Transverse colon (tissue), 4 donors: ENCODE measurements at regions not wholly inside any gene's neighbourhood (a gene's known extent, or its start where the extent isn't known, plus 50 kb on each side); places are given as distances from the start of the nearest gene placed in this dataset.

ENCODE experiments used
- EP300 ChIP-seq: sonication (generic); formaldehyde crosslinking; IDR thresholded peaks from one replicate; pipeline ENCODE4 v1.6.1; 2017; ENCODE audit warnings: antibody characterized with exemption, low read depth
- POLR2A ChIP-seq: fragments of 450-650 bp; IDR thresholded peaks from one replicate; pipeline ENCODE4 v1.6.1; 2016; ENCODE audit warnings: antibody characterized with exemption, mild to moderate bottlenecking, moderate library complexity
- POLR2AphosphoS5 ChIP-seq, 3 donors: sonication (generic); formaldehyde crosslinking; IDR thresholded peaks; one replicate each; pipeline ENCODE4 v1.6.1; 2016; ENCODE audit warnings: antibody characterized with exemption in 3 of 3
- TF ChIP-seq, protein P1 (sequence below), 5 experiments: fragments of 200-600 bp in 3 of 5; fragments of 450-650 bp in 2 of 5; sonication (generic) in 3 of 5; IDR thresholded peaks; 1 replicate in 2 of 5; 2 replicates in 3 of 5; pipeline ENCODE4 v1.5.1; 2016 to 2017; ENCODE audit warnings: antibody characterized with exemption in 5 of 5, inconsistent platforms in 3 of 5, mild to moderate bottlenecking in 2 of 5, moderate library complexity in 1 of 5

DNA sequence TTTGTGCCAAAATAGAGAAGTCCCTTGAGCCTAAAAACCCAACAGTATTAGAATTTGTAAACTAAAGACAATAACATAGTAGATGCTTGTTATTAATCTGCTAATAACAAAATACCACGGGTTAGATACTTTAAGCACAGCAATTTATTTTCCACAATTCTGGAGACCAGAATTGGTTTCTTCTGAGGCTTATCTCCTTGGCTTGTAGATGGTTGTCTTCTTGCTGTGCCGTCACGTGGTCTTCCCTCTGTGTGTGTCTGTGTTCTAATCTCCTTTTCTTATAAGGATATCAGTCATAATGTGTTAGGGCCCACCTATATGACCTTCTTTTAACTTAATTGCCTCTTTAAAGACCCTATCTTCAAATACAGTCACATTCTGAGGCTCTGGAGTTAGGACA is 260.1 kb downstream of the CYRIA start:
- TF ChIP-seq POLR2AphosphoS5 (IDR thresholded peaks at IDR 0.05), result no peak
- TF ChIP-seq, protein P1, sequence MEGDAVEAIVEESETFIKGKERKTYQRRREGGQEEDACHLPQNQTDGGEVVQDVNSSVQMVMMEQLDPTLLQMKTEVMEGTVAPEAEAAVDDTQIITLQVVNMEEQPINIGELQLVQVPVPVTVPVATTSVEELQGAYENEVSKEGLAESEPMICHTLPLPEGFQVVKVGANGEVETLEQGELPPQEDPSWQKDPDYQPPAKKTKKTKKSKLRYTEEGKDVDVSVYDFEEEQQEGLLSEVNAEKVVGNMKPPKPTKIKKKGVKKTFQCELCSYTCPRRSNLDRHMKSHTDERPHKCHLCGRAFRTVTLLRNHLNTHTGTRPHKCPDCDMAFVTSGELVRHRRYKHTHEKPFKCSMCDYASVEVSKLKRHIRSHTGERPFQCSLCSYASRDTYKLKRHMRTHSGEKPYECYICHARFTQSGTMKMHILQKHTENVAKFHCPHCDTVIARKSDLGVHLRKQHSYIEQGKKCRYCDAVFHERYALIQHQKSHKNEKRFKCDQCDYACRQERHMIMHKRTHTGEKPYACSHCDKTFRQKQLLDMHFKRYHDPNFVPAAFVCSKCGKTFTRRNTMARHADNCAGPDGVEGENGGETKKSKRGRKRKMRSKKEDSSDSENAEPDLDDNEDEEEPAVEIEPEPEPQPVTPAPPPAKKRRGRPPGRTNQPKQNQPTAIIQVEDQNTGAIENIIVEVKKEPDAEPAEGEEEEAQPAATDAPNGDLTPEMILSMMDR (IDR thresholded peaks at IDR 0.05), result no peak
- no peak for TF ChIP-seq POLR2A
- no peak for TF ChIP-seq EP300
